Neural progenitor cell (in vitro differentiated cells): ENCODE measurements at regions not wholly inside any gene's neighbourhood (a gene's known extent, or its start where the extent isn't known, plus 50 kb on each side); places are given as distances from the start of the nearest gene placed in this dataset.

Experiments used
- CTCF ChIP-seq: fragments of 200-600 bp; sonication (generic); IDR thresholded peaks from 2 replicates; pipeline ENCODE4 v1.5.1; 2017; ENCODE audit warnings: antibody characterized with exemption, mild to moderate bottlenecking
- EZH2 ChIP-seq: fragments of 200-600 bp; sonication (generic); IDR thresholded peaks from 2 replicates; pipeline ENCODE4 v1.6.1; 2017; ENCODE audit warnings: antibody characterized with exemption, mild to moderate bottlenecking, moderate library complexity
- EZH2phosphoT487 ChIP-seq: fragments of 200-600 bp; sonication (generic); IDR thresholded peaks from 2 replicates; pipeline ENCODE4 v1.6.1; 2017; ENCODE audit warnings: antibody characterized with exemption

GRCh38 chr13:80035096-80035495 is 305.8 kb downstream of the SPRY2 start:
- TF ChIP-seq CTCF (no peak), EZH2 (no peak), EZH2phosphoT487 (no peak)
